Esophagus (tissue), 2 donors: ENCODE measurements at regions not wholly inside any gene's neighbourhood (a gene's known extent, or its start where the extent isn't known, plus 50 kb on each side); places are given as distances from the start of the nearest gene placed in this dataset.

Source experiments
- H3K27ac ChIP-seq, 2 donors: one replicate each; pipeline ENCODE4 v1.5.1; 2013; ENCODE audit warnings: low read depth in 2 of 2, mild to moderate bottlenecking in 2 of 2, inconsistent platforms in 1 of 2, low read length in 1 of 2, moderate library complexity in 1 of 2
- H3K27me3 ChIP-seq, 2 donors: one replicate each; pipeline ENCODE4 v1.6.1; 2013; ENCODE audit warnings: low read length in 2 of 2, control low read depth in 1 of 2, mild to moderate bottlenecking in 1 of 2; ENCODE audit not compliant: insufficient read depth in 2 of 2, control insufficient read depth in 1 of 2
- H3K36me3 ChIP-seq, 2 donors: one replicate each; pipeline ENCODE4 v1.6.1; 2013; ENCODE audit warnings: low read length in 1 of 2; ENCODE audit not compliant: control insufficient read depth in 2 of 2, insufficient read depth in 2 of 2
- H3K4me1 ChIP-seq, 2 donors: one replicate each; pipeline ENCODE4 v1.6.1; 2013; ENCODE audit warnings: low read length in 1 of 2; ENCODE audit not compliant: control insufficient read depth in 2 of 2, insufficient read depth in 2 of 2
- H3K4me3 ChIP-seq, 2 donors: one replicate each; pipeline ENCODE4 v1.5.1; 2013; ENCODE audit warnings: low read length in 2 of 2, mild to moderate bottlenecking in 2 of 2, low read depth in 1 of 2, moderate library complexity in 1 of 2
- H3K9me3 ChIP-seq, 2 donors: one replicate each; pipeline ENCODE4 v1.6.1; 2013; ENCODE audit warnings: mild to moderate bottlenecking in 2 of 2, low read depth in 1 of 2, low read length in 1 of 2, moderate library complexity in 1 of 2; ENCODE audit not compliant: control insufficient read depth in 2 of 2, insufficient read depth in 1 of 2
- WGBS, 2 donors: extraction: QIAGEN DNeasy Blood & Tissue Kit; methylation state at CpG; one replicate each; pipeline ENCODE4 v1.1.7; 2013; 5-methylcytosine and 5-hydroxymethylcytosine counted together
- donor health status: healthy with polysubstance abuse.
- donor health status: Bipolar disorder and iron deficiency.

- Histone ChIP-seq H3K27ac (peak overlapping the region in 1 of 2 donors; percentile 13), H3K4me1 (no peaks in the 10 kb centered on the region), H3K36me3 (no peaks in the 10 kb centered on the region), H3K4me3 (no peak overlapping the region), H3K27me3 (no peaks in the 10 kb centered on the region), H3K9me3 (no peaks in the 10 kb centered on the region)
- 76 to 90% methylated on average over 5 of the region's 5 CpGs for WGBS, 2 donors
Observed at GRCh38 chr4:112966701-112967488, 82.6 kb upstream of the ANK2 start.

- Histone ChIP-seq H3K27ac (no peak overlapping the region), H3K4me3 (no peak overlapping the region), H3K9me3 (no peaks in the 10 kb centered on the region), H3K27me3 (no peaks in the 10 kb centered on the region), H3K36me3 (no peaks in the 10 kb centered on the region), H3K4me1 (no peaks in the 10 kb centered on the region)
Observed at GRCh38 chr4:112968451-112969159, 80.8 kb upstream of the ANK2 start.

DNA sequence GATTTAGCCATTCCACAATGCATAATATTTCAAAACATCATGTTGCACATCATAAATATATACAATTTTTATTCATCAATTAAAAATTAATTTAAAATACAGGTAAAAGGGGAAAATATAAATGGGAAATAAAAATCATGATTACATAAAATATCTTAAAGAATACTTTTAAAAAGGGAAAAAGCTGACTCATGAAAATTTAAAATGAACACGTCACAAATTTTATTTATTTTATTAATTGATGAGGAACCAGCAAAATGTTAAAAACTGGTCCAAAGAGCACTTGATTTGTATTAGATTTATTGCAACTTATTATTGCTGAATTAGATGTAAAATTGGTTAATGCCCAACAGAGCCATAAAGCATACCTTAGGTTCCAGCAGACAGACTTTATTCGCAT is 78.5 kb upstream of the ANK2 start:
- no peaks in the 10 kb centered on the region for H3K27me3 ChIP-seq
- no peak overlapping the region for H3K4me3 ChIP-seq
- no peaks in the 10 kb centered on the region for H3K9me3 ChIP-seq
- H3K27ac ChIP-seq, result no peak overlapping the region
- WGBS, 2 donors, result 90 to 96% methylated on average over 2 of the region's 2 CpGs
- no peaks in the 10 kb centered on the region for H3K4me1 ChIP-seq
- H3K36me3 ChIP-seq, result no peaks in the 10 kb centered on the region

- Histone ChIP-seq H3K4me3 (no peak overlapping the region), H3K4me1 (no peaks in the 10 kb centered on the region), H3K9me3 (peaks cover 0 to under 1% of the 10 kb centered on the region in 2 donors), H3K36me3 (no peaks in the 10 kb centered on the region), H3K27ac (no peak overlapping the region), H3K27me3 (no peaks in the 10 kb centered on the region)
- WGBS, 2 donors, result 87 to 88% methylated on average over 2 of the region's 2 CpGs
Observed at GRCh38 chr4:112973750-112974251, 75.7 kb upstream of the ANK2 start.

DNA sequence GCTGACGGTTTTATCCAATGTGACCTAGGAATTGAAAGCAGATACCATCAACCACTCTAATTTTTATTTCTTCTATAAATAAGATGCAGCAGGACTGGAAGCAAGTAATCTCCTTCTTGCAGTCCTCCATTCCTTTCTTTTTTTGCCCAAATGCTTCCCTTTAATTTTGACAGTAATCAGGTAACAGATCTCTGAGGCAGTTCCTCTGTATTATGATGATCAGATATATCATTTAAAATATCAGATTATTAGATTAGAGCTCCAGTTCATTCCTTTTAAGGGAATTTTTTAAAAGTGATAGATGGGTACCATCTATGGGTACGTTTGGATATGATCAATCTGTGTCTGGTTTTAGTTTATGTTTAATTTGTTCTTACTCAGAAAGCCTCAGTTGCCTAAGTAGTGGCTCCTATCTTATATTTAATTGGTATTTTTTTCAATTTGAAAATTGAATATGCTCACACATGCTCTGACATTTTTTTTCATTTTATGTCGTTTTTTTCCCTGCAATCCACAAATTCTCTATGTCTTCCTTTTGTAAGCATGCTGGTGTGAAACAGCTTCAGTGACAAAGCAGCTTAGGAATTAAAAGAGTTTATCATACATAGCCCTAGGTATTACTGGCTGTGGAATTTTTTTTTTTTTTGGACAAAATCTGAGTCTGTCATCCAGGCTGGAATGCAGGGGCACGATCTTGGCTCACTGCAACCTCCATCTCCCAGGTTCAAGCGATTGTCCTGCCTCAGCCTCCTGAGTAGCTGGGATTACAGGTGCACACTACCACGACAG is 73.7 kb upstream of the ANK2 start:
- Histone ChIP-seq H3K4me3 (no peak overlapping the region), H3K27ac (no peak overlapping the region), H3K9me3 (peaks cover 0 to 8% of the 10 kb centered on the region in 2 donors), H3K4me1 (no peaks in the 10 kb centered on the region), H3K27me3 (no peaks in the 10 kb centered on the region), H3K36me3 (no peaks in the 10 kb centered on the region)
- WGBS, 2 donors, result 64 to 74% methylated on average over 6 of the region's 6 CpGs

DNA sequence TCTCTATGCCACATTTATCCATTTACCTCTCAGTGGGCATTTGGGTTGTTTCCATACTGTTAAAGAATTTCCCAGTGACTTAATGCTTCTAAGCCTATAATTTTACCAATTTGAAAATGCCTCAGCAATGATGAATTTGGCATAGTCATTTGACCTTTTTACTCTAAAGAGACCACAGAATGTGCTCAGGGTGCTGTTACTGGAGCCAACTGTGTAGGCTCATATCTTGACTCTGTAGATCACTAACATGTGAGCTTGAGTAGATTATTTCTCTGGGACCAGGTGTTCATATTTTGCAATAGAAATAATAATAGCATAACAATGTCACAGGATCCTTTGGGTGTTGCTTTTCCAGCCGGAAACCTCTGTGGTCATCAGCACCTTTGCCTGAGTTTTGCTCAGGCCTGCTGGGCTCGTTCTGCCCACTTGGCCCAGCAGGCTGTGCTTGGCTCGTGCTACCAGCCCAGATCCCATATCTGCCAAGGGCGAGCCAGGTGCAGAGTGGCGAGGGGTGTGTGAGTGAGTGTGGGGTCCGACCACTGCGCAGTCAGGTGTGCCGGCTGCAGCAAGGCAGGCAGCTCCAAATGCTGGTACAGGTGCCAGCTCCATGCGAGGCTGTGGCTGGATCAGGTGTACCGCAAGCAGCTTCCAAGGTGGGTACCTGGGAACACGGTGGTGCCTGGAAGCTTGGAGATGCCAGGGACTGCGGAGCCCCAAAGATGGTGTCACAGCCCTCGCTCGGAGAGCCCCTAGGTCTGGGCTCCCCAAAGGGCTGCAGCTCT is 70.6 kb upstream of the ANK2 start:
- Histone ChIP-seq H3K4me1 (no peaks in the 10 kb centered on the region), H3K36me3 (no peaks in the 10 kb centered on the region), H3K9me3 (peaks cover 0 to 8% of the 10 kb centered on the region in 2 donors), H3K27me3 (no peaks in the 10 kb centered on the region), H3K4me3 (no peak overlapping the region), H3K27ac (no peak overlapping the region)
- WGBS, 2 donors, result 86 to 91% methylated on average over 14 of the region's 14 CpGs

- no peaks in the 10 kb centered on the region for H3K36me3 ChIP-seq
- no peak overlapping the region for H3K4me3 ChIP-seq
- H3K4me1 ChIP-seq, result no peaks in the 10 kb centered on the region
- 90 to 92% methylated on average over 16 of the region's 16 CpGs for WGBS, 2 donors
- peaks cover 0 to 8% of the 10 kb centered on the region in 2 donors for H3K9me3 ChIP-seq
- H3K27me3 ChIP-seq, result no peaks in the 10 kb centered on the region
- H3K27ac ChIP-seq, result no peak overlapping the region
Observed at GRCh38 chr4:112979881-112980421, 69.5 kb upstream of the ANK2 start.

DNA sequence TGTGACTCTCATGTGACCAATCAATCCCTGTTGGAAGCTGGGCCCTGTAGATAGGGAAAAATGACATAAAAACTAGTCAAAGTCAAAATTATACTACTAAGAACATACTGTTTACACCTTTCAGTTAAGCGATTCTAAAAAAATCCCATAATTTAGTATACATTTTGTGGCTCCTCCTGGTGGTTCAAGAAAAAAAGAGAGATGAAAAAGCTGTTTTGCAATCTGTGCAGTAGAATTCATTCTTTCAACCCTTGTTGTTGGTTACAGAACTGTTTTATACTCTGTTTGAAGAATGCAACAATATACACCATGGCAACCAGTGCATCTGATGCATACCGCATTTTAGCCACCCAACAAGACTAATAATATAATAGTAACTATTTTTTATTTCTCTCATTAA is 66.8 kb upstream of the ANK2 start:
- no peak overlapping the region for H3K27ac ChIP-seq
- no peaks in the 10 kb centered on the region for H3K36me3 ChIP-seq
- H3K9me3 ChIP-seq, result peaks cover 0 to 8% of the 10 kb centered on the region in 2 donors
- no peaks in the 10 kb centered on the region for H3K27me3 ChIP-seq
- H3K4me1 ChIP-seq, result no peaks in the 10 kb centered on the region
- 70 to 82% methylated on average over 2 of the region's 2 CpGs for WGBS, 2 donors
- no peak overlapping the region for H3K4me3 ChIP-seq
